ENCODE measurements at regions not wholly inside any gene's neighbourhood (a gene's known extent, or its start where the extent isn't known, plus 50 kb on each side); places are given as distances from the start of the nearest gene placed in this dataset.
"Not testable (repeated sequence)": the region's sequence is repeated elsewhere in the genome, so short reads cannot be mapped to it uniquely, and the experiment has no call there.

DNA sequence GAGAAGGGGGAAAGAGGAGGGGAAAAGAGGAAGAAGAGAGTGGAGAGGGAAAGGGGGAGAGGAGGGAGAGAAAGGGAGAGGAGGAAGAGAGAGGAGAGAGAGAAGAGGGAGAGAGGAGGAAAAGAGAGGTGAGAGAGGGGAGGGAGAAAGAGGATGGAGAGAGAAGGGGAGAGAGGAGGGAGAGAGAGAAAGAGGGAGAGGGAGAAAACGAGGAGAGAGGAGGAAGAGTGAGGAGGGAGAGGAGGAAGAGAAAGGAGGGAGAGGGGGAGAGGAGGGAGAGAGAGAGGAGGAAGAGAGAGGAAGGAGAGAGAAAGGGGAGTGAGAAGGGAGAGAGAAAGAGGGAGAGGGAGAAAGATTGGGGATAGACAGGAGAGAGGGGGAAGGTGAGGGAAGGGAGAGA is 197.6 kb upstream of the FOXK1 start:
- Histone ChIP-seq H3K36me3 (no peaks in the 10 kb centered on the region), H3K27me3 (no peaks in the 10 kb centered on the region)

DNA sequence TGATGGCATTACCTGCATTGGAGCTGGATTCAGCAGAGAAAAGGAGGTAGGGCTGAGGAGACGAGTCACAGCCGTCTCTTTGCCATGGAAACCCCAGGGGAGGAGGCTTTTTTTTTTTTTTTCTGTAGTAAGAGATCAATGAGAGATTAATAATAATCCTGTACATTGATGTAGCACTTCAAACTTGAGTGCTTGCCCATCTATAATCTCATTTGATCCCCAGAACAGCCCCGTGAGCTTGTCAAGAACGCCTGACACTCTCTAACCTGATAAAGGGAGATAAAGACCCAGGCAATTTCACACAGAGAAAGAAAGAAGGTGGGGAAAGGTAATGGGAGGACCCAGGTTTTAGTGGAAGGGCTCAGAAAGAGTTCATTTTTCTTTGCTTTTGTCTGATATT is 195.2 kb upstream of the FOXK1 start:
- Histone ChIP-seq H3K9me3 (no peaks in the 10 kb centered on the region; the same call in 1 of the 2 replicates), H3K36me3 (no peaks in the 10 kb centered on the region), H3K4me1 (no peaks in the 10 kb centered on the region), H3K4me3 (ENCODE audit: low read depth, low read length) (no peak overlapping the region), H3K27me3 (no peaks in the 10 kb centered on the region)
- no peak for TF ChIP-seq CTCF (IDR thresholded peaks at IDR 0.05; ENCODE audit: low read depth, low read length)
- no peak for DNase-seq

More for the DNA sequence above, 197.6 kb upstream of the FOXK1 start:
- H3K4me1 ChIP-seq = no peaks in the 10 kb centered on the region
- no peak for TF ChIP-seq CTCF (IDR thresholded peaks at IDR 0.05; ENCODE audit: low read depth, low read length)
- no peaks in the 10 kb centered on the region; the same call in 1 of the 2 replicates for H3K9me3 ChIP-seq
- no peak for DNase-seq
- H3K4me3 ChIP-seq (ENCODE audit: low read depth, low read length) = no peak overlapping the region

DNA sequence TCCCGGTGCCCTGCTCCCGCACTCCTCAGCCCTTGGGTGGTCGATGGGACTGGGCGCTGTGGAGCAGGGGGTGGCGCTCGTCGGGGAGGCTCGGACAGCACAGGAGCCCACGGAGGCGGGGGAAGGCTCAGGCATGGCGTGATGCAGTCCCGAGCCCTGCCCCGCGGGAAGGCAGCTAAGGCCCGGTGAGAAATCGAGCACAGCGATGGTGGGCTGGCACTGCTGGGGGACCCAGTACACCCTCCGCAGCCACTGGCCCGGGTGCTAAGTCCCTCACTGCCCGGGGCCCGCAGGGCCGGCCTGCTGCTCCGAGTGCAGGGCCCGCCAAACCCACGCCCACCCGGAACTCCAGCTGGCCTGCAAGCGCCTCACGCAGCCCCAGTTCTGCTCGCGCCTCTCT is 185.2 kb upstream of the FOXK1 start:
- H3K36me3 ChIP-seq; H3K9me3 ChIP-seq; H3K4me3 ChIP-seq (ENCODE audit: low read depth, low read length); DNase-seq; H3K27me3 ChIP-seq; H3K4me1 ChIP-seq: not testable (repeated sequence)

GRCh38 chr7:4500812-4501211 is 181.3 kb upstream of the FOXK1 start:
- H3K9me3 ChIP-seq = no peaks in the 10 kb centered on the region
- H3K4me1 ChIP-seq = no peaks in the 10 kb centered on the region
- H3K27me3 ChIP-seq = no peaks in the 10 kb centered on the region
- no peak for TF ChIP-seq CTCF (IDR thresholded peaks at IDR 0.05; ENCODE audit: low read depth, low read length)
- no peak overlapping the region for H3K4me3 ChIP-seq (ENCODE audit: low read depth, low read length)
- no peak for DNase-seq
- H3K36me3 ChIP-seq = no peaks in the 10 kb centered on the region

- not testable (repeated sequence) for H3K9me3 ChIP-seq; H3K36me3 ChIP-seq; H3K4me1 ChIP-seq; H3K27me3 ChIP-seq; H3K4me3 ChIP-seq (ENCODE audit: low read depth, low read length); DNase-seq
Measured at GRCh38 chr7:4507886-4508285, 174.2 kb upstream of the FOXK1 start.

DNA sequence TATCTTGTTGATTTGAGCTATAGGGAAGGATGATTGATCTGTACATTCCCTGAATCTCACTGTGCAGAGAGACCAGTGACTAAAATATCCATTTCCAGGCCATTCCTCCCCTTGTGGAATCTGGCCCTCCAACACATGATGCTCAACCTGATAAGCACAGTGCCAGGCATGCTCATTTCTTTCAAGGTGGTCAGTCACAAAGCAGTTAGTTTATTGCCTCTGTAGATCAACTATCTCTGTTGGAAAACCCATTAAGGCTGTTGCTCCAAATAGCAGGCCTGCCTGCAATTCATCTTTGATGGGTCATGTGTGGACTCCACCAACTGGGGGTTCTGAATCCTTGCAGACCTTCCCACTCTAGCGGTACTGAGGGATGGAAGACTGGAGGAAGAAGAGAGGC is 168.6 kb upstream of the FOXK1 start:
- Histone ChIP-seq H3K4me1 (no peaks in the 10 kb centered on the region), H3K36me3 (no peaks in the 10 kb centered on the region), H3K27me3 (no peaks in the 10 kb centered on the region), H3K9me3 (no peaks in the 10 kb centered on the region), H3K4me3 (ENCODE audit: low read depth, low read length) (no peak overlapping the region)
- no peak for DNase-seq
- TF ChIP-seq CTCF (IDR thresholded peaks at IDR 0.05; ENCODE audit: low read depth, low read length) = no peak

DNA sequence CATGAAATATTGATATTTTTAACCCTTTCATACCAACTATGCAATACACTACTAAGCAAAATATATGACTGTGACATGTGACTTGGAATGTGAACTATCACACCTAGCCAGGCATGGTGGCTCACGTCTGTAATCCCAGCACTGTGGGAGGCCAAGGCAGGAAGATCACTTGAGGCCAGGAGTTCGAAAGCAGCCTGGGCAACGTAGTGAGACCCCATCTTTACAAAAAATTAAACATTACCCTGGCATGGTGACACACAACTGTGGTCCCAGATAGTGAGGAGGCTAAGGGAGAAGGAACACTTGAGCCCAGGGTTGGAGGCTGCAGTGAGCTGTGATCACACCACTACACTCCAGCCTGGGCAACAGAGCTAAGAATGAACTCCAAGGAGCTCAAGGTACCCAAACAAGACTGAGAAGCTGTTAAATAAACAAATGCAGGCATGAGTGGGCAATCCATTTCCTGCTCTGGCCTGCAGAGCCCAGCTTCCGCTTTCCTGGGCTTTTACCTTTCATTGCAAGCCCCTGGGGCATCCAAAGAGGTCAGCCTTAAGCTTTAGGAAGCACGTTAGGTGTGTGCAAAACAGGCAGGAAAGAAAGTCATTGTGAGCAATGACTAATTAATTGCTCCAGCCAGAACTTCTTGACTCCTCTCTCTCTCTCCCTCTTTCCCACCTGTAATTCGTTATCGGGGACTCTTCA is 162.1 kb upstream of the FOXK1 start:
- Histone ChIP-seq H3K9me3 (no peaks in the 10 kb centered on the region), H3K4me3 (ENCODE audit: low read depth, low read length) (no peak overlapping the region), H3K36me3 (no peaks in the 10 kb centered on the region), H3K4me1 (no peaks in the 10 kb centered on the region), H3K27me3 (no peaks in the 10 kb centered on the region)
- DNase-seq = no peak
- no peak for TF ChIP-seq CTCF (IDR thresholded peaks at IDR 0.05; ENCODE audit: low read depth, low read length)

All from BE2C (cell line).